OCI-LY3 (cell line): ENCODE measurements at regions not wholly inside any gene's neighbourhood (a gene's known extent, or its start where the extent isn't known, plus 50 kb on each side); places are given as distances from the start of the nearest gene placed in this dataset.
A peak's percentile ranks its signal among the peaks of the same experiment; 100 is the strongest.
"Not testable (repeated sequence)": the region's sequence is repeated elsewhere in the genome, so short reads cannot be mapped to it uniquely, and the experiment has no call there.

Experiments used
- H2AFZ ChIP-seq: fragments of 200-600, 300-600 bp; shearing (Covaris generic); 2 replicates; pipeline ENCODE4 v1.6.0; 2014; ENCODE audit warnings: antibody characterized with exemption, low read depth, low read length
- H3K27ac ChIP-seq: fragments of 200-600, 300-600 bp; sonication (generic); 2 replicates; pipeline ENCODE4 v1.5.1; 2014; ENCODE audit warnings: mild to moderate bottlenecking, low read length, moderate library complexity, mixed read lengths
- H3K27me3 ChIP-seq: fragments of 200-600, 300-600 bp; sonication (generic); 2 replicates; pipeline ENCODE4 v1.6.1; 2014; ENCODE audit warnings: low read depth, low read length, mixed read lengths
- H3K36me3 ChIP-seq: fragments of 200-600, 300-600 bp; sonication (generic); replicated peaks from 2 replicates; pipeline ENCODE3; 2014; ENCODE audit warnings: low read depth, low read length, mixed read lengths
- H3K4me1 ChIP-seq: fragments of 300-600, 200-600 bp; sonication (generic); 2 replicates; pipeline ENCODE4 v1.6.1; 2014; ENCODE audit warnings: low read length, mixed read lengths
- H3K4me2 ChIP-seq: fragments of 200-600, 300-600 bp; sonication (generic); 2 replicates; pipeline ENCODE4 v1.6.1; 2014; ENCODE audit warnings: low read length, mixed read lengths
- H3K4me3 ChIP-seq: fragments of 300-600, 200-600 bp; sonication (generic); 2 replicates; pipeline ENCODE4 v1.5.1; 2014; ENCODE audit warnings: antibody characterized with exemption, mild to moderate bottlenecking, low read length, moderate library complexity
- H3K79me2 ChIP-seq: fragments of 300-600, 200-600 bp; shearing (Covaris generic); 2 replicates; pipeline ENCODE4 v1.6.1; 2014; ENCODE audit warnings: mild to moderate bottlenecking, low read length, mixed read lengths
- H3K9ac ChIP-seq: fragments of 300-600, 200-600 bp; shearing (Covaris generic); 2 replicates; pipeline ENCODE4 v1.6.0; 2014; ENCODE audit warnings: mild to moderate bottlenecking, low read length, moderate library complexity
- H3K9me3 ChIP-seq: fragments of 200-600, 300-600 bp; shearing (Covaris generic); 2 replicates; pipeline ENCODE4 v1.6.1; 2014; ENCODE audit warnings: low read length, mixed read lengths; ENCODE audit not compliant: insufficient read depth
- H4K20me1 ChIP-seq: fragments of 200-600, 300-600 bp; sonication (generic); 2 replicates; pipeline ENCODE4 v1.6.1; 2016; ENCODE audit warnings: low read length, mixed read lengths; ENCODE audit not compliant: insufficient read depth
- CTCF ChIP-seq: fragments of 200-600, 300-600 bp; sonication (generic); IDR thresholded peaks from 2 replicates; pipeline ENCODE4 v1.5.1; 2014; ENCODE audit warnings: antibody characterized with exemption, low read length, low read depth
- EZH2phosphoT487 ChIP-seq: fragments of 200-600 bp; shearing (Covaris generic); IDR thresholded peaks from 2 replicates; pipeline ENCODE4 v1.6.1; 2018; ENCODE audit warnings: antibody characterized with exemption, mixed run types, low read depth

GRCh38 chr7:109462171-109462570, 892.5 kb downstream of the DNAJB9 start:
- peak overlapping the region; percentile 67; the same call in 1 of the 2 replicates for H2AFZ ChIP-seq
- no peaks in the 10 kb centered on the region for H3K9me3 ChIP-seq
- TF ChIP-seq CTCF (no peak), EZH2phosphoT487 (no peak)
- H3K4me3 ChIP-seq, result peak overlapping the region; percentile 40
- no peaks in the 10 kb centered on the region for H3K79me2 ChIP-seq
- peak overlapping the region; percentile 49; the same call in 1 of the 2 replicates for H3K4me2 ChIP-seq
- H3K27ac ChIP-seq, result no peak overlapping the region
- H4K20me1 ChIP-seq, result no peaks in the 10 kb centered on the region
- H3K9ac ChIP-seq, result no peak overlapping the region
- no peaks in the 10 kb centered on the region for H3K36me3 ChIP-seq
- H3K4me1 ChIP-seq, result peaks cover 6% of the 10 kb centered on the region; the same call in 1 of the 2 replicates
- H3K27me3 ChIP-seq, result no peaks in the 10 kb centered on the region

GRCh38 chr7:109467729-109468128, 898.1 kb downstream of the DNAJB9 start:
- not testable (repeated sequence) for H3K27me3 ChIP-seq, H3K36me3 ChIP-seq, H3K4me2 ChIP-seq, H4K20me1 ChIP-seq, H3K9ac ChIP-seq, H3K79me2 ChIP-seq, H3K4me1 ChIP-seq, H3K4me3 ChIP-seq, H3K9me3 ChIP-seq, H3K27ac ChIP-seq, H2AFZ ChIP-seq

GRCh38 chr7:109473172-109473571, 903.5 kb downstream of the DNAJB9 start:
- Histone ChIP-seq H3K9me3 (no peaks in the 10 kb centered on the region), H3K4me3 (no peak overlapping the region), H3K36me3 (no peaks in the 10 kb centered on the region), H3K79me2 (no peaks in the 10 kb centered on the region), H4K20me1 (no peaks in the 10 kb centered on the region), H3K4me2 (no peak overlapping the region), H3K27ac (no peak overlapping the region), H3K27me3 (no peaks in the 10 kb centered on the region), H3K4me1 (no peaks in the 10 kb centered on the region), H2AFZ (no peak overlapping the region), H3K9ac (no peak overlapping the region)
- no peak for TF ChIP-seq CTCF
- no peak for TF ChIP-seq EZH2phosphoT487

GRCh38 chr7:109476409-109476808, 906.7 kb downstream of the DNAJB9 start:
- no peak overlapping the region for H3K9ac ChIP-seq
- H3K4me3 ChIP-seq, result no peak overlapping the region
- H4K20me1 ChIP-seq, result no peaks in the 10 kb centered on the region
- TF ChIP-seq CTCF, result no peak
- TF ChIP-seq EZH2phosphoT487, result no peak
- H3K36me3 ChIP-seq, result no peaks in the 10 kb centered on the region
- no peak overlapping the region for H3K4me2 ChIP-seq
- H2AFZ ChIP-seq, result no peak overlapping the region
- H3K4me1 ChIP-seq, result no peaks in the 10 kb centered on the region
- H3K79me2 ChIP-seq, result no peaks in the 10 kb centered on the region
- no peaks in the 10 kb centered on the region for H3K27me3 ChIP-seq
- no peaks in the 10 kb centered on the region for H3K9me3 ChIP-seq
- no peak overlapping the region for H3K27ac ChIP-seq

GRCh38 chr7:109479388-109479787, 909.7 kb downstream of the DNAJB9 start:
- Histone ChIP-seq H3K27ac (no peak overlapping the region), H3K27me3 (no peaks in the 10 kb centered on the region), H3K4me1 (no peaks in the 10 kb centered on the region), H3K9me3 (no peaks in the 10 kb centered on the region), H3K36me3 (no peaks in the 10 kb centered on the region), H3K9ac (no peak overlapping the region), H2AFZ (no peak overlapping the region), H4K20me1 (no peaks in the 10 kb centered on the region), H3K4me2 (no peak overlapping the region), H3K79me2 (no peaks in the 10 kb centered on the region), H3K4me3 (no peak overlapping the region)
- TF ChIP-seq CTCF, result peak; percentile 37
- TF ChIP-seq EZH2phosphoT487, result no peak

- not testable (repeated sequence) for H2AFZ ChIP-seq, H3K36me3 ChIP-seq, H3K79me2 ChIP-seq, H3K4me3 ChIP-seq, H3K4me2 ChIP-seq, H3K9ac ChIP-seq, H3K27me3 ChIP-seq, H3K9me3 ChIP-seq, H3K27ac ChIP-seq, H4K20me1 ChIP-seq, H3K4me1 ChIP-seq
Observed at GRCh38 chr7:109490607-109491006, 920.9 kb downstream of the DNAJB9 start.
